Neural progenitor cell (in vitro differentiated cells): ENCODE measurements at regions not wholly inside any gene's neighbourhood (a gene's known extent, or its start where the extent isn't known, plus 50 kb on each side); places are given as distances from the start of the nearest gene placed in this dataset.

ENCODE experiments used
- DNase-seq: peaks from one replicate; pipeline ENCODE4 v3.0.0-alpha.2; 2016; ENCODE audit warnings: low spot score
- H2AFZ ChIP-seq: fragments of 200-600 bp; sonication (generic); replicated peaks from 2 replicates; pipeline ENCODE4 v1.6.1; 2016; ENCODE audit warnings: antibody characterized with exemption
- H3F3A ChIP-seq: fragments of 200-600 bp; sonication (generic); 2 replicates; pipeline ENCODE4 v1.6.1; 2016; ENCODE audit warnings: antibody characterized with exemption, low read depth
- H3K27ac ChIP-seq: fragments of 200-600 bp; sonication (generic); 2 replicates; pipeline ENCODE4 v1.5.1; 2016; ENCODE audit warnings: mild to moderate bottlenecking
- H3K27me3 ChIP-seq: fragments of 200-600 bp; sonication (generic); 2 replicates; pipeline ENCODE4 v1.6.1; 2016; ENCODE audit warnings: mild to moderate bottlenecking, moderate library complexity
- H3K36me3 ChIP-seq: fragments of 200-600 bp; sonication (generic); 2 replicates; pipeline ENCODE4 v1.5.1; 2016
- H3K4me1 ChIP-seq: fragments of 200-600 bp; sonication (generic); 2 replicates; pipeline ENCODE4 v1.6.1; 2016; ENCODE audit warnings: mixed run types
- H3K4me2 ChIP-seq: fragments of 200-600 bp; sonication (generic); 2 replicates; pipeline ENCODE4 v1.6.1; 2016
- H3K4me3 ChIP-seq: fragments of 200-600 bp; sonication (generic); 2 replicates; pipeline ENCODE4 v1.5.1; 2016
- H3K79me2 ChIP-seq: fragments of 200-600 bp; sonication (generic); 2 replicates; pipeline ENCODE4 v1.6.1; 2016; ENCODE audit warnings: low read depth
- H3K9ac ChIP-seq: fragments of 200-600 bp; sonication (generic); 2 replicates; pipeline ENCODE4 v1.6.1; 2016
- H3K9me3 ChIP-seq: fragments of 200-600 bp; sonication (generic); 2 replicates; pipeline ENCODE4 v1.5.1; 2016; ENCODE audit warnings: low read depth
- H4K20me1 ChIP-seq: fragments of 200-600 bp; sonication (generic); 2 replicates; pipeline ENCODE4 v1.6.1; 2016; ENCODE audit warnings: low read depth
- H3K27ac Mint-ChIP-seq: 3 replicates; pipeline ENCODE4 v1.8.0; 2021; ENCODE audit warnings: mixed read lengths
- H3K27me3 Mint-ChIP-seq: 2 replicates; pipeline ENCODE4 v1.8.0; 2022; ENCODE audit warnings: low read depth, mild to moderate bottlenecking, inconsistent platforms, moderate library complexity, mixed read lengths; ENCODE audit not compliant: insufficient read depth
- H3K36me3 Mint-ChIP-seq: 3 replicates; pipeline ENCODE4 v1.8.0; 2021; ENCODE audit warnings: mixed read lengths
- H3K4me1 Mint-ChIP-seq: 3 replicates; pipeline ENCODE4 v1.8.0; 2021; ENCODE audit warnings: mixed read lengths
- H3K4me3 Mint-ChIP-seq: 3 replicates; pipeline ENCODE4 v1.8.0; 2021; ENCODE audit warnings: mild to moderate bottlenecking, moderate library complexity, mixed read lengths
- H3K9me3 Mint-ChIP-seq: 3 replicates; pipeline ENCODE4 v1.8.0; 2020; ENCODE audit warnings: mixed read lengths
- CTCF ChIP-seq: fragments of 200-600 bp; sonication (generic); IDR thresholded peaks from 2 replicates; pipeline ENCODE4 v1.5.1; 2017; ENCODE audit warnings: antibody characterized with exemption, mild to moderate bottlenecking
- EZH2 ChIP-seq: fragments of 200-600 bp; sonication (generic); IDR thresholded peaks from 2 replicates; pipeline ENCODE4 v1.6.1; 2017; ENCODE audit warnings: antibody characterized with exemption, mild to moderate bottlenecking, moderate library complexity
- EZH2phosphoT487 ChIP-seq: fragments of 200-600 bp; sonication (generic); IDR thresholded peaks from 2 replicates; pipeline ENCODE4 v1.6.1; 2017; ENCODE audit warnings: antibody characterized with exemption

- Mint-ChIP-seq H3K27me3 (peaks cover 6% of the 10 kb centered on the region), H3K4me3 (no peak overlapping the region), H3K36me3 (no peaks in the 10 kb centered on the region), H3K9me3 (peaks cover 2% of the 10 kb centered on the region), H3K4me1 (no peaks in the 10 kb centered on the region), H3K27ac (no peak overlapping the region)
- peaks cover 6% of the 10 kb centered on the region for H3K4me1 ChIP-seq
- TF ChIP-seq EZH2phosphoT487 (no peak), CTCF (no peak), EZH2 (no peak)
- H2AFZ ChIP-seq: no peak overlapping the region
- no peaks in the 10 kb centered on the region for H3F3A ChIP-seq
- no peaks in the 10 kb centered on the region for H3K79me2 ChIP-seq
- H3K4me2 ChIP-seq: no peak overlapping the region
- H3K27me3 ChIP-seq: no peaks in the 10 kb centered on the region
- H3K27ac ChIP-seq: no peak overlapping the region
- no peaks in the 10 kb centered on the region for H3K36me3 ChIP-seq
- H4K20me1 ChIP-seq: no peaks in the 10 kb centered on the region
- H3K4me3 ChIP-seq: no peak overlapping the region
- no peak overlapping the region for H3K9ac ChIP-seq
- no peaks in the 10 kb centered on the region for H3K9me3 ChIP-seq
- DNase-seq: no peak
These were observed 71.7 kb upstream of the SIX3 start for GRCh38 chr2:44869761-44870160.

GRCh38 chr2:44877417-44877816 is 64.1 kb upstream of the SIX3 start:
- no peak overlapping the region for H3K27ac ChIP-seq
- no peaks in the 10 kb centered on the region for H3K27me3 ChIP-seq
- H3K4me3 ChIP-seq: no peak overlapping the region
- H4K20me1 ChIP-seq: no peaks in the 10 kb centered on the region
- H3K4me1 ChIP-seq: no peaks in the 10 kb centered on the region
- no peak for DNase-seq
- H3K4me1 Mint-ChIP-seq: no peaks in the 10 kb centered on the region
- H3K4me2 ChIP-seq: no peak overlapping the region
- H2AFZ ChIP-seq: no peak overlapping the region
- no peaks in the 10 kb centered on the region for H3K36me3 ChIP-seq
- no peaks in the 10 kb centered on the region for H3F3A ChIP-seq
- no peak for TF ChIP-seq EZH2phosphoT487
- no peak for TF ChIP-seq CTCF
- TF ChIP-seq EZH2: no peak
- H3K9me3 ChIP-seq: peaks cover 11% of the 10 kb centered on the region
- H3K27ac Mint-ChIP-seq: no peak overlapping the region
- no peaks in the 10 kb centered on the region for H3K79me2 ChIP-seq
- peaks cover 10% of the 10 kb centered on the region for H3K27me3 Mint-ChIP-seq
- H3K4me3 Mint-ChIP-seq: no peak overlapping the region
- H3K36me3 Mint-ChIP-seq: no peaks in the 10 kb centered on the region
- peaks cover 14% of the 10 kb centered on the region for H3K9me3 Mint-ChIP-seq
- H3K9ac ChIP-seq: no peak overlapping the region

GRCh38 chr2:44879269-44880124 is 62.0 kb upstream of the SIX3 start:
- H3K27me3 Mint-ChIP-seq: peaks cover 5% of the 10 kb centered on the region
- Histone ChIP-seq H3K4me2 (no peak overlapping the region), H3K36me3 (no peaks in the 10 kb centered on the region), H3K4me3 (no peak overlapping the region), H3K9ac (no peak overlapping the region), H4K20me1 (no peaks in the 10 kb centered on the region), H2AFZ (no peak overlapping the region), H3K4me1 (no peaks in the 10 kb centered on the region), H3K79me2 (no peaks in the 10 kb centered on the region), H3K9me3 (peaks cover 11% of the 10 kb centered on the region), H3K27ac (no peak overlapping the region), H3F3A (no peaks in the 10 kb centered on the region), H3K27me3 (no peaks in the 10 kb centered on the region)
- no peaks in the 10 kb centered on the region for H3K4me1 Mint-ChIP-seq
- no peaks in the 10 kb centered on the region for H3K36me3 Mint-ChIP-seq
- TF ChIP-seq EZH2: no peak
- TF ChIP-seq CTCF: no peak
- TF ChIP-seq EZH2phosphoT487: no peak
- H3K4me3 Mint-ChIP-seq: no peak overlapping the region
- H3K27ac Mint-ChIP-seq: no peak overlapping the region
- DNase-seq: no peak
- peaks cover 14% of the 10 kb centered on the region for H3K9me3 Mint-ChIP-seq
